Inferior parietal cortex (tissue), 1 donor: ENCODE measurements at regions not wholly inside any gene's neighbourhood (a gene's known extent, or its start where the extent isn't known, plus 50 kb on each side); places are given as distances from the start of the nearest gene placed in this dataset.

Experiments used
- DNase-seq: peaks from one replicate; pipeline ENCODE4 v3.0.0-alpha.2; 2016; ENCODE audit errors: extremely low spot score

- DNase-seq = no peak
Observed at GRCh38 chr6:84524636-84525035, 239.8 kb downstream of the TBX18 start.

- DNase-seq = no peak
Observed at GRCh38 chr6:84522135-84522549, 242.3 kb downstream of the TBX18 start.

- no peak for DNase-seq
Observed at GRCh38 chr6:84521511-84521910, 242.9 kb downstream of the TBX18 start.

- no peak for DNase-seq
Observed at GRCh38 chr6:84517741-84518530, 246.5 kb downstream of the TBX18 start.

GRCh38 chr6:84516154-84516553 lies 248.2 kb downstream of the TBX18 start:
- DNase-seq = no peak

- DNase-seq = no peak
Observed at GRCh38 chr6:84515067-84515466, 249.3 kb downstream of the TBX18 start.

GRCh38 chr6:84514089-84514971 lies 250.1 kb downstream of the TBX18 start:
- DNase-seq = no peak

- no peak for DNase-seq
Observed at GRCh38 chr6:84512391-84512790, 252.0 kb downstream of the TBX18 start.

- DNase-seq = no peak
Observed at GRCh38 chr6:84511929-84512328, 252.5 kb downstream of the TBX18 start.

- peak; percentile 9 for DNase-seq
Observed at GRCh38 chr6:84508981-84509380, 255.4 kb downstream of the TBX18 start.

- DNase-seq = no peak
Observed at GRCh38 chr6:84508334-84508733, 256.1 kb downstream of the TBX18 start.

GRCh38 chr6:84504025-84504424 lies 260.4 kb downstream of the TBX18 start:
- no peak for DNase-seq

- DNase-seq = no peak
Observed at GRCh38 chr6:84501315-84501714, 263.1 kb downstream of the TBX18 start.

GRCh38 chr6:84500726-84501125 lies 263.7 kb downstream of the TBX18 start:
- no peak for DNase-seq

- no peak for DNase-seq
Observed at GRCh38 chr6:84498905-84499304, 265.5 kb downstream of the TBX18 start.

- no peak for DNase-seq
Observed at GRCh38 chr6:84492241-84493165, 265.1 kb upstream of the CEP162 start.

- DNase-seq = no peak
Observed at GRCh38 chr6:84489598-84489997, 262.2 kb upstream of the CEP162 start.

- no peak for DNase-seq
Observed at GRCh38 chr6:84486526-84486925, 259.1 kb upstream of the CEP162 start.

GRCh38 chr6:84469144-84469543 lies 241.7 kb upstream of the CEP162 start:
- DNase-seq = no peak

GRCh38 chr6:84467296-84467695 lies 239.9 kb upstream of the CEP162 start:
- DNase-seq = no peak

- DNase-seq = no peak
Observed at GRCh38 chr6:84466511-84466910, 239.1 kb upstream of the CEP162 start.

- DNase-seq = no peak
Observed at GRCh38 chr6:84464471-84464870, 237.0 kb upstream of the CEP162 start.
